ENCODE measurements at regions not wholly inside any gene's neighbourhood (a gene's known extent, or its start where the extent isn't known, plus 50 kb on each side); places are given as distances from the start of the nearest gene placed in this dataset.
A peak's percentile ranks its signal among the peaks of the same experiment; 100 is the strongest.

DNA sequence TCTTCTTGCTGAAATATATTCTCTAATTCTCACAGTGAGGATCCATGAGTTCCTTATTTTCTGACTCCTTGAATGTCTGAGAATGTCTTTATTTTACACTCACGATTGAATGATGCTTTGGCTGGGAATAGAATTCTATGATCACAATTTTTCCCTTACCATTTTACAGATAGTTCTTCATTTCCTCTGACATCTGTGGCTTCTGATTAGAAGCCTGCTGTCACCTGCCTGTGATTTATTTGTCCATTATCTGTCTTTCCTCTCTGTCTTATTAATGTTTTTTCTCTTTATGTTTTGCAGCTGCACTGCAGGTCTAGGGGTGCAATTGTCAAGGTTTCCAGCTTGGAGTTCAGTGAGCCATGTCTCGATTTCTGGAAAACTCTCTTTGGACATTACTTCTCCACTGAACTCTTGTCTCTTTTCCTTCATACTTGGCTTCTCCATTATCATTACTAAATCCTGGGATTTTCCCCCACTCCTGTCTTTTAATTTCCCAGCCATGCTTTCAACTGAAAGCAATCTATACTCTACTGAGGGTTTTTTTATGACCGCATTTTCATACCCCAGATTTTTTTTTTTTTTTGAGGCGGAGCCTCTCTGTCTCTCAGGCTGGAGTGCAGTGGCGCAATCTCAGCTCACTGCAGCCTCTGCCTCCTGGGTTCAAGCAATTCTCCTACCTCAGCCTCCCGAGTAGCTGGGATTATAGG lies 85.8 kb upstream of the PRNP start:
- no peak for DNase-seq

- no peak for DNase-seq
These were observed 89.0 kb upstream of the PRNP start for GRCh38 chr20:4597215-4597614.

DNA sequence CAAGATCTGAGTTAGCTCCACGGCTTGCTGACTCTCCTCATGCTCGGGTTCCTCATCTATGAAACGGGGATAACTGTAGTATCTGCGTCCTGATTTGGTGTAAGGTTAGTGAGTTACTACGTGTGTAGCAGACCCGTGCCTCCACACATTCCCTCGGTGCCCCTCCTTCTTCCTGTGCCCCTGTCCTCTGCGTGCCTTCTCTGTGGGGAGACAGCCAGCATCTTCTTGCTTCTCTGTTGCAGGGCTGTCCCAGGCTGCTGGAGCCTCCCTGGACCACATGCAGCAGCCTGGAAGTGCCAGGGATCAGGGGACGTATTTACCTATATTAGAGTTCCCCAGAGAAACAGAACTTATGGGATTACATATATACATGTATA lies 93.1 kb upstream of the PRNP start:
- no peak for DNase-seq

DNA sequence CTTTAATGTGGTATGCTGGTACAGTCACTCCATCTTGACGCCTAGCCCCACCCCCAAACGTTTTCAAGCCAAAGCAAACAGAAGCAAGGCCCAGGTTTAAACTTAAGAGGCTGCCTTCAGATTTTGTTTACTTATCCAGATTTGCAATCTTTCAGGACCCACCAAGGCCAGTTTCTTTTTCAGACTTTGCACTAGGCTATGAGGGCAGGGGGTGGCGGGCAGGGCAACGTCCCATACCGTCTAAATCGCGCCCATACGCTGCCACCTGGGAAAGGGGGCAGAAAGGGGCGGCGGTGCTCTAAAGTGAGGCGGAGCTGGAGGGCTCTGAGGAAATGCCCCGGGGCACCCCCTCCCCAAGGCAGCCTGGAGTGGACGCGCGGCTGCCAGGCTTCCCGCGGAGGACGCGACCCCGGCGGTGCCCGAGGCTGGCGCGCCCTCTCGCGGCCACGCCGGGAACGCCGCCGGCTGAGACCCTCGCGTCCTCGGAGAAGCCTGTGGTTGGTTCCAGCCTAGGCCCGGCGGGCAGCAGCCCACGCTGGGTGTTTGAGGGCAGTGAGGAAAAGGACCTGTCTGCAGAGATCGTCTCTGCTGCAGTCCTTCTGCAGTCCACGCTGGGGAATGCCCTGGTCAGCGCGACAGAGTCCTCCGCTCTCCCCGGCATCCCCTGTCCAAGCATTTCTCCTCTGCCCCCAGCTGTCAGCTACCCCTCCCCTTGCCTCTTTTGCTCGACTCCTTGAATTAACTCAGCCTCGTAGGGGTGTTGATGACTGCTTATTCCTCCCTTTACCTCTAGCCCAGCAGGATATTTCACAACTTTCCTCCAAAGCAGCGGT lies 93.7 kb upstream of the PRNP start:
- DNase-seq: peak; percentile 40

- no peak for DNase-seq
These were observed 94.3 kb upstream of the PRNP start for GRCh38 chr20:4591975-4592315.

GRCh38 chr20:4585758-4586157 lies 100.5 kb upstream of the PRNP start:
- DNase-seq: no peak

DNA sequence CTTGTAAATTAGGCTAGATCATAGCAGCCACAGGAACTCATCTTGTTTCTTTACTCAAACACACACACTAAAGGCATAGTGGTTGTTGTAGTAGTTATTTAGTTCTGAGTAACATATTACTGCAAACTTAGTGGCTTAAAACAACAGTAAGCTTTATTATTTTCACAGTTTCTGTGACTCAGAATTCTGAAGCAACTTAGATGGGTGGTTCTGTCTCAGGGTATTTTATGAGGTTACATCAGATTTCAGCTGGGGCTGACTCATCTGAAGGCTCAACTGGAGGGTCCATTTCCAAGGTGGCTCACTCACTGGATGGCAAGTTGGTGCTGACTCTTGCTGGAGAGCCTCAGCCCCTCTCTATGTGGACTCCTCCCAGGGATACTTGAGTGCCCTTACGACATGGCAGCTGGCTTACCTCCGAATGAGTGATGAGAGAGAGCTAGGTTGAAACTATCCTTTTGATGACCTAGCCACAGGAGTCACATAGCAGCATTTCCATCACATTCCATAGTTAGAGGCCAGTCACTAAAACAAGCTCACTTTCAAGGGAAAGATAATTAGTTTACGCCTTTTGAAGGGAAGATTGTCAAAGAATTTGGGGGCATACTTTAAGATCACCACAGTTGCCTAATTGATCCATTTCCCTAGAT lies 101.0 kb upstream of the PRNP start:
- no peak for DNase-seq

- no peak for DNase-seq
These were observed 101.7 kb upstream of the PRNP start for GRCh38 chr20:4584510-4584909.

DNA sequence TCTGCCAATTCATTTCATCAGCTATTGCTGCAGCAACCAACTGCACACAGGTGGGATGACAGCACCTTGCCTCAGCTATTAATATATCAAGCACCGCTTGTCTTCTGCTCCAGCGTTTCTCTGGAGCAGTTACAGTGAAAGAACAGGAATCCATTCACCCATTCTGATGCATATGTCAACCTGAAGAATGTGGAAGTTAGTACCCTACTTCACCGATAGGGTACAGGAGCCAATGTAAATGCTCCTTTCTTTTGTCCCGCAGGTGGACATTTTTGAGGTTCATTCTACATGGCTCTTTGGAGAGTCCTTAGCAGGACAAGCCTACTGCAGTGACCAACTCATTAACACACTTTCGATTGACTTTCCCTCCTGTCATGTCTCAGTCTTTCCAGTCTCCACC lies 104.4 kb upstream of the PRNP start:
- no peak for DNase-seq

- DNase-seq: no peak
These were observed 107.9 kb upstream of the PRNP start for GRCh38 chr20:4578375-4578774.

DNA sequence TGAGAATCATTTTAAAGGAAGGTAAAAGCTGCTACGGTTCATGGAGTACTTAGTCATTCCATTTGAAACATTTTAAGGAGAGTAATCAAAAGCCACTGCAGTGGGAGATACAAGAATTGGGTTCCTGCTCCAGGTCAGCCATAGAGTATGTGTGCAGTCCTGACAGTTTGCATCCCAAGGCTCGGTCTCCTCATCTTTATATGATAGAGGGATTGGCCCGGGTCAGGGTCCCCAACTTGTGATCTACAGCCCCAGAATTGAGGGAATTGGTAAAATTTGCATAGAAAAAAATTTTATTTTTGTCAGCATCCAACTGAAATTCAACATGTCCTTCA lies 111.9 kb upstream of the PRNP start:
- no peak for DNase-seq

GRCh38 chr20:4573564-4574355 lies 112.5 kb upstream of the PRNP start:
- no peak for DNase-seq

DNA sequence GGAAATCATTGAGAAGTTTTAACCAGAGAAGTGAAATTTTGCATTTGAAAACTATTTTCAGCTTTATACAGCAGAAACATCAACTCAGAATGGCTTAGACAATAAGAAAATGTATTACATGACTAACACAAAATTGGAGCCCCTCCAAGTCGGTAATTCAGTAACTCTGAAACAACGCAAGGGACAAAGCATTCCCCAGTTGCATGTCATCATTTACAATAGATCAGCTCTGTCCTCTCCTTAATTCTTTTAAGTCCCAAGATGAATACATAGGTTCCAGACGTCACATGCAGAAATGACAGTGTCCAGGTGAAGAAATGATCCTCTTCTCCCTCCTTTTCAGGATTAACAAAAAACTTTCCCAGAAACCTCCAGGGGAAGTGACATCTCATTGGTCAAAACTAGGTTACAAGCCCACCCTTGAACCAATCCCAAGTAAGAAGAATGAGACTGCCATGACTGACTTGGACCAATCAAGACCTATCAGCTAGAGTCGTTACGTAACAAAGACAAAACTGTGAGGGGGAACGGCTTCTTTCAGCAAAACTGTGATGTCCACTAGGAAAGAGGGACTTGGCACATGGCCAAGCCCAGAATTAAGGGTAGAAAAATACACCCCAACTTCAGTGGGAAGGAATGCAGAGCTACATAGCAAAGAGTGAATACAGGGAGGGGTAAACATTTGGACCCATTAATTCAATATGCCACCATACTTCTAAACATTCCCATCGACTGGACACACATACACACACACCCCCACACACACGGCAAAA lies 114.3 kb upstream of the PRNP start:
- no peak for DNase-seq

- DNase-seq: no peak
These were observed 116.4 kb upstream of the PRNP start for GRCh38 chr20:4569865-4570264.

DNA sequence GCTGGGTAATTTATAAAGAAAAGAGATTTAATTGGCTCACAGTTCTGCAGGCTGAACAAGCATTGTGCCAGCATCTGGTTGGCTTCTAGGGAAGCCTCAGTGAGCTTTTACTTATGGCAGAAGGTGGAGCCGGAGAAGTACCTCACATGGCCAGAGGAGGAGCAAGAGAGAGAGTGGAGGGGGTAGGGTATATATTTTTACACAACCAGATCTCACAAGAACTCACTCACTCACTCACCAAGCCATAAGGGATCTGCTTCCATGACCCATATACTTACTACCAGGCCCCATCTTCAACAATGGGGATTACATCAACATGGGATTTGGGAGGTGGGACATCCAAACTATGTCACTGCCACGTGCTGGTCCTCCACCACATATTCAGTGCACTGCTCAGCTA lies 117.2 kb upstream of the PRNP start:
- no peak for DNase-seq

- no peak for DNase-seq
These were observed 117.8 kb upstream of the PRNP start for GRCh38 chr20:4568361-4568959.

DNA sequence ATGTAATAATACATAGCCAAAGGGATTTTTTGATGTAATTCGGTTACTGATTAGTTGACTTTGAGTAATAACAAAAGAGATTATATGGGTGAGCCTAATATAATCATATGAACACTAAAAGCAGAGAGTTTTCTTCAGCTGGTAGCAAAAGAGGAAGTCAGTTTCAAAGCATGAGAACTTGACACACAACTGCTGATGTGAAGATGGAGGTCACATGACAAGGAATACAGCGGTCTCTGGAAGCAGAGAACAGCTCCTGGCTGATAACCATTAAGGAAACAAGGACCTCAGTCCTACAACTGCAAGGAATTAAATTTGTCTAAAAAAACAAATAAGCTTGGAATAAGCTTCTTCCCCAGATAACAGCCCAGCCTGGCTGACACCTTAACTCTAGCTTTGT lies 119.1 kb upstream of the PRNP start:
- no peak for DNase-seq

DNA sequence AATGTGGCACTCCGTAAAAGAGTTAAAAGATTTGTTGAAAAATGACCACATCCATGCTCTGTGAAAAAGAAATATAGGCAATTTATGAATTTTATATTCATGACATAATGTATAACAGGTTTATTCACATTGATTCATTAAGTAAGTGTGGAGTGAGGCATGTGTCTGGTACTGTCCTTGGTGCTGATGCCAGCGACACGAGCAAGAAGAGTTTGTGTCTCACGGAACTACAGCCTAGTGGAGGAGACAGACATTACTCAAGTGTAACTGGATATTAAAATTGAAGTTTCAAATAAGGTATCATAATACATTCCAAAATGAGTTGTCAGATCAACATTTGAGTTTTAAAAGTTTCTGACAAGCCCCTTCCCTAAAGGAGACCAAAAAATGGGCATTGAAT lies 122.7 kb upstream of the PRNP start:
- no peak for DNase-seq

- DNase-seq: no peak
These were observed 123.2 kb upstream of the PRNP start for GRCh38 chr20:4563031-4563430.

- no peak for DNase-seq
These were observed 125.6 kb upstream of the PRNP start for GRCh38 chr20:4560667-4561066.

GRCh38 chr20:4559906-4560305 lies 126.3 kb upstream of the PRNP start:
- no peak for DNase-seq

DNA sequence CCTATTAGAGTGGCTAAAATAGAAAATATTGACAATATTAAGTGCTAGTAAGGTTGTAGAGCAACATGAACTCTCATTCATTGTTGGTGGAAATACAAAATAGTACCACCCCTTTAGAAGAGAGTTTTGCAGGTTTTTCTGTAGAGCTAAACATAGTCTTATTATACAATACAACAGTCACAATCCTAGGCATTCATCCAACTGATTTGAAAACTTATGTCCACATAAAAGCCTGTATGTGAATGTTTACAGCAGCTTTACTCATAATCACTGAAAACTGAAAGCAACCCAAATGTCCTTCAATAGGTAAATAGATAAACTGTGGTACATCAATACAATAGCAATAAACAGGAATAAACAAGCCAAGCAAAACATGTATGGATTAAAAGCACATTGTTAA lies 127.2 kb upstream of the PRNP start:
- no peak for DNase-seq
